GM12891 (cell line): ENCODE measurements at regions not wholly inside any gene's neighbourhood (a gene's known extent, or its start where the extent isn't known, plus 50 kb on each side); places are given as distances from the start of the nearest gene placed in this dataset.

Source experiments
- POLR2A ChIP-seq: IDR thresholded peaks from 2 replicates; pipeline ENCODE4 v1.6.1; 2011; ENCODE audit warnings: low read depth, low read length, control low read depth
- TAF1 ChIP-seq: IDR thresholded peaks from 2 replicates; pipeline ENCODE4 v1.6.1; 2011; ENCODE audit warnings: low read depth, low read length, control low read depth

GRCh38 chr5:3099954-3100353, 348.5 kb upstream of the IRX2 start:
- no peak for TF ChIP-seq TAF1
- no peak for TF ChIP-seq POLR2A
